Activated naive CD4-positive, alpha-beta T cell treated with anti-CD3 and anti-CD28 coated beads for 36 hours (primary cell): ENCODE measurements at regions not wholly inside any gene's neighbourhood (a gene's known extent, or its start where the extent isn't known, plus 50 kb on each side); places are given as distances from the start of the nearest gene placed in this dataset.

ENCODE experiments used
- CTCF ChIA-PET: fragments of 350-600 bp; sonication (Branson Sonifier 250); formaldehyde crosslinking; loops from one replicate; lab custom pipeline; 2021; ENCODE audit warnings: antibody characterized with exemption; lab: Charles Lee
- DNase-seq: peaks from one replicate; pipeline ENCODE4 v3.0.0-alpha.2; 2020
- H3K27ac Mint-ChIP-seq: one replicate; pipeline ENCODE4 v1.8.0; 2021; ENCODE audit warnings: mild to moderate bottlenecking, mixed read lengths
- H3K27me3 Mint-ChIP-seq: one replicate; pipeline ENCODE4 v1.8.0; 2021; ENCODE audit warnings: low read depth, mixed read lengths
- H3K36me3 Mint-ChIP-seq: one replicate; pipeline ENCODE4 v1.8.0; 2021; ENCODE audit warnings: low read depth, mixed read lengths
- H3K4me1 Mint-ChIP-seq: one replicate; pipeline ENCODE4 v1.8.0; 2021; ENCODE audit warnings: low read depth, mixed read lengths
- H3K4me3 Mint-ChIP-seq: one replicate; pipeline ENCODE4 v1.8.0; 2021; ENCODE audit warnings: mild to moderate bottlenecking, moderate library complexity, mixed read lengths
- H3K9me3 Mint-ChIP-seq: one replicate; pipeline ENCODE4 v1.8.0; 2021; ENCODE audit warnings: mixed read lengths
- intact Hi-C: fragments of 100-400 bp; cut with micrococcal nuclease; formaldehyde crosslinking; loops from one replicate; pipeline ENCODE4 v1.15.1; 2023

- Mint-ChIP-seq H3K27me3 (no peaks in the 10 kb centered on the region), H3K9me3 (peaks cover 5% of the 10 kb centered on the region), H3K4me3 (no peak overlapping the region), H3K4me1 (no peaks in the 10 kb centered on the region), H3K36me3 (no peaks in the 10 kb centered on the region), H3K27ac (no peak overlapping the region)
- intact Hi-C loops: no loop called here
- no peak for DNase-seq
- CTCF ChIA-PET: no interaction called here
Measured at GRCh38 chr5:18987101-18987500, 1000.9 kb downstream of the CDH18 start.

- Mint-ChIP-seq H3K4me1 (no peaks in the 10 kb centered on the region), H3K27me3 (no peaks in the 10 kb centered on the region), H3K4me3 (no peak overlapping the region), H3K27ac (no peak overlapping the region), H3K36me3 (no peaks in the 10 kb centered on the region), H3K9me3 (peaks cover 2% of the 10 kb centered on the region)
- CTCF ChIA-PET: no interaction called here
- DNase-seq: no peak
- intact Hi-C loops: no loop called here
Measured at GRCh38 chr5:18990852-18991251, 997.1 kb downstream of the CDH18 start.

DNA sequence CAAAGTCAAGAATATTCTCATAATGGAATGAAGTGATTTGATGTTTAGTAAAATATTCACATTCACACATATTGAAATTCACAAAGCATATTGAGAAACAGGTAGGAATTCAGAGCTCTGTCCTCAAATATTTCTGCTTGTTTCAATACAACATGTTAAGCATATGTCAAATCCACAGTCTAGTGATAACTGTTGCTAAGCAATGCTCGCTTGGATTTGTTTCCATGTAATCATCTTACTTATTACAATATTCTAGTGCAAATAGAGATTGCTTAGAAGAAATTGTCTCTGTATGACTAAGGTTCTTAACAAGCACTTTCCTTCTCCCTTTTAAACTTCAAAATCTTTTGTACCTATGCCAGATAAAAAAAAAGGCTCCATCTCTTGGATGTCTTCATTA lies 995.7 kb downstream of the CDH18 start:
- H3K27me3 Mint-ChIP-seq: no peaks in the 10 kb centered on the region
- H3K36me3 Mint-ChIP-seq: no peaks in the 10 kb centered on the region
- H3K9me3 Mint-ChIP-seq: peaks cover 2% of the 10 kb centered on the region
- no peaks in the 10 kb centered on the region for H3K4me1 Mint-ChIP-seq
- H3K4me3 Mint-ChIP-seq: no peak overlapping the region
- H3K27ac Mint-ChIP-seq: no peak overlapping the region
- no peak for DNase-seq
- CTCF ChIA-PET: no interaction called here
- intact Hi-C loops: no loop called here

GRCh38 chr5:18999478-18999877 lies 988.5 kb downstream of the CDH18 start:
- DNase-seq: no peak
- CTCF ChIA-PET: no interaction called here
- H3K27ac Mint-ChIP-seq: no peak overlapping the region
- no peak overlapping the region for H3K4me3 Mint-ChIP-seq
- intact Hi-C loops: no loop called here
- H3K27me3 Mint-ChIP-seq: no peaks in the 10 kb centered on the region
- H3K9me3 Mint-ChIP-seq: no peaks in the 10 kb centered on the region
- H3K36me3 Mint-ChIP-seq: no peaks in the 10 kb centered on the region
- H3K4me1 Mint-ChIP-seq: no peaks in the 10 kb centered on the region

DNA sequence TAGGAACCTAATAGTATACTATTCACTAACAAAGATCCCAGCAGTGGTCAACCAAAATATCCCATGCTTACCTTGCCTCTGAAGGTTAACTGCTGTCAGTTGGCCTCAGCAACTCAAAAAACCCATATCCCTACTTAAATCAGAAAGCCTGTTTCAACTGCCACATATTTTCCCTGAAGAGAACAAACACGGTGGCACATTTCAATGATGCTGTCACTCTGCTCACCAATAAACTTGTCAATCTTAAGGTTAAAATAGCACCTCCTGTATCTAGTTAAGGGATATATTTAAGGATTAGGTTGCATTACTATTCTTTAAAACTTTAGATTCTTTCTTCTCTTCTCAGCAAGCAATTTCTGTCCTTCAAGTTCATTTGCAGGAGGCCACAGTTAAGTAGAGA lies 986.9 kb downstream of the CDH18 start:
- Mint-ChIP-seq H3K9me3 (peaks cover 5% of the 10 kb centered on the region), H3K4me3 (no peak overlapping the region), H3K36me3 (no peaks in the 10 kb centered on the region), H3K27ac (no peak overlapping the region), H3K27me3 (no peaks in the 10 kb centered on the region), H3K4me1 (no peaks in the 10 kb centered on the region)
- CTCF ChIA-PET: no interaction called here
- DNase-seq: no peak
- intact Hi-C loops: no loop called here

DNA sequence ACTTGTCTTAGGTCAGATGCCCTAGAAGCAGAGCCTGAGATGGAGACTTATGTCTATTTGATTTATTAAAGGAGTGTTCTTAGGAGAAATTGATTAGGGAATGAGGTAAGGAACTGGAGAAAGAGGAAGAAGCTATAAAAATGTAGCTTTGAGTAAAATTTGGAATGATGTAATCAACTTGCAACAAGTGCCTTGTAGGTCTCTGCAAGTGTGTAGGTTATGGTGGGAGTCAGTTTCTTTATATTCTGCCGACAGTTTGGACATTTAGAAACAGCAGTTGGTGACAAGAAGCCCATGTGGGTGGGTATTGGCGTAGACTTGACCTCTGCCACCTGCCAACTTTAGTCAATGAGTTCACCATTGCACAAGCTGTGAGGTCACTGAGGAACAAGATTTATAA lies 986.5 kb downstream of the CDH18 start:
- Mint-ChIP-seq H3K36me3 (no peaks in the 10 kb centered on the region), H3K27ac (no peak overlapping the region), H3K9me3 (peaks cover 5% of the 10 kb centered on the region), H3K4me3 (no peak overlapping the region), H3K4me1 (no peaks in the 10 kb centered on the region), H3K27me3 (no peaks in the 10 kb centered on the region)
- CTCF ChIA-PET: no interaction called here
- intact Hi-C loops: no loop called here
- no peak for DNase-seq

GRCh38 chr5:19002111-19002510 lies 985.9 kb downstream of the CDH18 start:
- H3K4me1 Mint-ChIP-seq: no peaks in the 10 kb centered on the region
- no peak overlapping the region for H3K27ac Mint-ChIP-seq
- peaks cover 8% of the 10 kb centered on the region for H3K9me3 Mint-ChIP-seq
- DNase-seq: no peak
- no peaks in the 10 kb centered on the region for H3K27me3 Mint-ChIP-seq
- H3K36me3 Mint-ChIP-seq: no peaks in the 10 kb centered on the region
- intact Hi-C loops: no loop called here
- CTCF ChIA-PET: no interaction called here
- no peak overlapping the region for H3K4me3 Mint-ChIP-seq

DNA sequence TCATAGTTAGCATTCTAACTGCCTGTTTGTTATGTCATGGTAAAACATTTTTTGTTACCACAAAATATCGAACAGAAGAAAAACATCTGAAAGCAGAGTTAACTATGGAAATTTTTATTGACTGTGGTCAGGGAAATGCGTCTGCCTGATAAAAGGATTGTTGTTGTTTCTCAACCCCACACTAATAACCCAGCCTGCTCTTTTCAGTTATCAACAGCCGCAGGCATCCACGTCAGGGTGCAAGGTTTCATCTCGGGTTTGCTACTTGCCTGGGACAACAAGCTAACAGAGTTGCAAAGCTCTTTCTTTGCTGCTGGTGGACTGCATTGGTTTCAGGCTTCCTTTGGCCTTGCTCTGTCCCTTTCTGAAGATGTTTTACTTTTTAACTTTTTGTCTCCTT lies 969.2 kb downstream of the CDH18 start:
- intact Hi-C loops: no loop called here
- peaks cover 8% of the 10 kb centered on the region for H3K9me3 Mint-ChIP-seq
- no peaks in the 10 kb centered on the region for H3K27me3 Mint-ChIP-seq
- no peak overlapping the region for H3K4me3 Mint-ChIP-seq
- no peak for DNase-seq
- H3K27ac Mint-ChIP-seq: no peak overlapping the region
- no peaks in the 10 kb centered on the region for H3K4me1 Mint-ChIP-seq
- H3K36me3 Mint-ChIP-seq: no peaks in the 10 kb centered on the region
- CTCF ChIA-PET: no interaction called here

DNA sequence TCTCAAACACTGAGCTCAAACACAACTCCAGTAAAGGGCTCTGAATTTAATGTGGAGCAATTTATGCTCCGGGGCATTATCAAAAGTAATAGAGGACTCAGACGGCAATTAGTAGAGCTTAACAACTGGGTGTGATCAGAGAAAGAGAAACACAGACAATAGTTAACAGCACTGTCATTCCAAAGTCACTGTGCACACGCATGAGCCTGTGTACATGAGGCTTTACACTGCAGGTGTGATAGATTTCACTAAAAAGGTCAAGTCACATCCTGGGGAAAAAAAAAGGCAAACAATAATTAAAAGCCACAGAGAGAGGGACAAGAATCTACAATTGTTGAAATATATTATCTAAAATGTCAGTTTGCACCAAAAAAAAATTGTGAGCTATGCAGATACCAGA lies 956.5 kb downstream of the CDH18 start:
- CTCF ChIA-PET: no interaction called here
- no peaks in the 10 kb centered on the region for H3K27me3 Mint-ChIP-seq
- intact Hi-C loops: no loop called here
- no peak overlapping the region for H3K4me3 Mint-ChIP-seq
- no peaks in the 10 kb centered on the region for H3K36me3 Mint-ChIP-seq
- no peaks in the 10 kb centered on the region for H3K4me1 Mint-ChIP-seq
- peaks cover 14% of the 10 kb centered on the region for H3K9me3 Mint-ChIP-seq
- H3K27ac Mint-ChIP-seq: no peak overlapping the region
- no peak for DNase-seq

DNA sequence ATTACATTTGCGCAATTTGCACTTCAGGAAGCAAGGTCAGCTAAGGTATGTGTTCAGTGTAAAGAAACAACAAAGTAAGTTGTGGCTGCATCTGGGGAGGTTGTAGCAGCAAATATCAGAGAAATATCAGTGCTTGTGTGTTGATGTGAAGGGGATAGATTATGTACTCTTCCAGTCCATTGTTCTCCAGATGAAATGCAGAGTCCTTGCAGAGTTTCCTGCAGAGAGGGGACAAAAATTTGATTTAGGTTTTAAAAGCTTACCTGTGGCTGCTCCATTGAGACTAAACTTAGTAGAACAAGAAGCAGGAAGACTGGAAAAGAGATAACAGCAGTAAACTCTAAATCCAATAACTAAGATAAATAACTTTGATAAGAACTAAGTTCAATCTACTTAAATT lies 952.2 kb downstream of the CDH18 start:
- H3K27ac Mint-ChIP-seq: no peak overlapping the region
- CTCF ChIA-PET: no interaction called here
- H3K4me1 Mint-ChIP-seq: no peaks in the 10 kb centered on the region
- peaks cover 4% of the 10 kb centered on the region for H3K9me3 Mint-ChIP-seq
- no peak for DNase-seq
- no peaks in the 10 kb centered on the region for H3K27me3 Mint-ChIP-seq
- no peak overlapping the region for H3K4me3 Mint-ChIP-seq
- no peaks in the 10 kb centered on the region for H3K36me3 Mint-ChIP-seq
- intact Hi-C loops: no loop called here

GRCh38 chr5:19042106-19042505 lies 945.9 kb downstream of the CDH18 start:
- Mint-ChIP-seq H3K9me3 (peaks cover 3% of the 10 kb centered on the region), H3K4me1 (no peaks in the 10 kb centered on the region), H3K36me3 (no peaks in the 10 kb centered on the region), H3K4me3 (no peak overlapping the region), H3K27ac (no peak overlapping the region), H3K27me3 (no peaks in the 10 kb centered on the region)
- CTCF ChIA-PET: no interaction called here
- intact Hi-C loops: no loop called here
- DNase-seq: no peak

DNA sequence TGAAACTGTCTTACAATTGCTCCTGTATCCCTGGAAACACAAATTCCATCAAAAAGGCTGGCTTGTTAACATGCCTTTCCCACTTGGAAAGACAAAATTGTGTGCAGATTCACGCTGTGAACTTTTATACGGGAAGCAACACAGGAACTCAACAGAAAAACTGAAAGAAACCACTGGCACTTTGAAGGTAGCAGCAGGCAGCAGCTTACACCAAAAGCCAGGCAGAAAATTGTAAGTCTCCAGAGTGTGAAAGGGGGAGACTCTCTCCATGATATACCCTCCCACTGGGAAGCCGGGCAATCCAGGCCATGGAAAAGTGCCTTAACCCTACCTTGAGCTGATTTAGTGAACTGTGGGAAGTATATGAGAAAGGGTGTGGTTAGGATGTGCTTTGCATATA lies 943.7 kb downstream of the CDH18 start:
- H3K9me3 Mint-ChIP-seq: peaks cover 7% of the 10 kb centered on the region
- no peak overlapping the region for H3K27ac Mint-ChIP-seq
- H3K36me3 Mint-ChIP-seq: no peaks in the 10 kb centered on the region
- no peak overlapping the region for H3K4me3 Mint-ChIP-seq
- intact Hi-C loops: no loop called here
- DNase-seq: no peak
- H3K27me3 Mint-ChIP-seq: no peaks in the 10 kb centered on the region
- CTCF ChIA-PET: no interaction called here
- H3K4me1 Mint-ChIP-seq: no peaks in the 10 kb centered on the region

DNA sequence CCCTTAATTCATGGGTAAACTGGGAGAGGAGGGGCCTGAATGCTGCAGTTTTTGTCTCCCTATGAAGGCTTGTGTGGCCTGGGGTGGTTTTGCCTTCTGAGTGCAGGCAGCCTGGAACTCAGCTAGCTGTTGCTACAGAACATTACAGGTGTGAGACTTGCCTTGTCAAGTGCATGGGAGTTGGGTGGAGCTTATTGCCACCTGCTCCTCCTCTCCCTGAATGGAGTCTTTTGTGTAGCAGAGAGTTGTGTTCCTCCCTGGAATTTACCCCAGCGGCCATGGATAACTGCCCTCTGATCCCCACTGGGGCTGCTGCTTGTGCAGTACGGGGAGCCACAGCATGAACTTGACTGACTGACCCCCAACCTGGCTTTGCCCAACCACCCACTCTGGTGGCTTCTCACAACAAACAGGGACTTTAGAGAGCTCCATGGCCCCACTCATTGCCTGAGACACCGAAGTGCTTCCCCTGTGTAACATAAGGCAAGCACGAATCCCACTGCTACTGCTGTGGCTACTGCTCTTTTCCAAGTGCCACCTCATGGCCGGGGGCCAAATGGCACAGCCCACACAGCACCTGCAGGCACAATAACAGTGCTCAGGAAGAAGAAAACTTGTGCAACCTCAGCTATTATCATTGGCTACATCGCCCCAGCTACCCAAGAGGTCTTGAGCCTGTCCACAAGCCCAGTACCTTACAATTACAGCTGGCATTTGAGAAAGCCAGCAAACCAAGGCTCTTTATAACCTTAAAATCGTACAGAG lies 942.9 kb downstream of the CDH18 start:
- intact Hi-C loops: no loop called here
- H3K27ac Mint-ChIP-seq: no peak overlapping the region

More for the DNA sequence above, 942.9 kb downstream of the CDH18 start:
- Mint-ChIP-seq H3K36me3 (no peaks in the 10 kb centered on the region), H3K9me3 (peaks cover 7% of the 10 kb centered on the region), H3K4me1 (no peaks in the 10 kb centered on the region), H3K27me3 (no peaks in the 10 kb centered on the region), H3K4me3 (no peak overlapping the region)
- CTCF ChIA-PET: no interaction called here
- no peak for DNase-seq
